Panc1 (cell line): ENCODE measurements at regions not wholly inside any gene's neighbourhood (a gene's known extent, or its start where the extent isn't known, plus 50 kb on each side); places are given as distances from the start of the nearest gene placed in this dataset.

Experiments used
- CTCF ChIP-seq: fragments of 450-650 bp; IDR thresholded peaks from 2 replicates; pipeline ENCODE4 v1.5.1; 2017; ENCODE audit warnings: mild to moderate bottlenecking
- POLR2AphosphoS5 ChIP-seq: IDR thresholded peaks from 2 replicates; pipeline ENCODE4 v1.6.1; 2012; ENCODE audit warnings: mild to moderate bottlenecking, low read depth, low read length, moderate library complexity
- REST ChIP-seq, 2 experiments: IDR thresholded peaks; 2 replicates each; pipeline ENCODE4 v1.6.1; 2011 to 2012; ENCODE audit warnings: low read depth in 2 of 2, control low read depth in 1 of 2, low read length in 1 of 2, mild to moderate bottlenecking in 1 of 2, moderate library complexity in 1 of 2; ENCODE audit not compliant: insufficient read depth in 1 of 2
- SIN3A ChIP-seq: IDR thresholded peaks from 2 replicates; pipeline ENCODE4 v1.6.1; 2012; ENCODE audit warnings: low read depth, mild to moderate bottlenecking, low read length, moderate library complexity, borderline replicate concordance; ENCODE audit not compliant: insufficient read depth

GRCh38 chr3:193974191-193974652 lies 161.7 kb upstream of the HES1 start:
- no peak for TF ChIP-seq POLR2AphosphoS5
- no peak for TF ChIP-seq CTCF
- no peak for TF ChIP-seq SIN3A
- no peak for TF ChIP-seq REST (IDR thresholded peaks at IDR 0.05; ENCODE audit: insufficient read depth in 1 of 2, low read depth in 2 of 2, low read length in 1 of 2)
